NT2/D1 (cell line): ENCODE measurements at regions not wholly inside any gene's neighbourhood (a gene's known extent, or its start where the extent isn't known, plus 50 kb on each side); places are given as distances from the start of the nearest gene placed in this dataset.

Experiments
- DNase-seq: peaks from one replicate; pipeline ENCODE4 v3.0.0-alpha.2; 2011; ENCODE audit warnings: low read depth, low spot score
- H3K27me3 ChIP-seq: 2 replicates; pipeline ENCODE4 v1.6.0; 2011; ENCODE audit warnings: mild to moderate bottlenecking; ENCODE audit not compliant: insufficient read length, insufficient read depth
- H3K36me3 ChIP-seq: 2 replicates; pipeline ENCODE4 v1.6.1; 2011; ENCODE audit warnings: mild to moderate bottlenecking, low read length, mixed read lengths; ENCODE audit not compliant: insufficient read depth, insufficient read length
- H3K4me1 ChIP-seq: 2 replicates; pipeline ENCODE4 v1.5.1; 2011; ENCODE audit not compliant: insufficient read depth, insufficient read length
- H3K4me3 ChIP-seq: 2 replicates; pipeline ENCODE4 v1.5.1; 2011; ENCODE audit warnings: low read depth; ENCODE audit not compliant: insufficient read length
- H3K9ac ChIP-seq: 2 replicates; pipeline ENCODE4 v1.6.0; 2011; ENCODE audit warnings: low read depth; ENCODE audit not compliant: insufficient read length
- H3K9me3 ChIP-seq: 2 replicates; pipeline ENCODE4 v1.5.1; 2011; ENCODE audit warnings: mild to moderate bottlenecking, low read length; ENCODE audit not compliant: insufficient read depth
- SUZ12 ChIP-seq: IDR thresholded peaks from 2 replicates; pipeline ENCODE4 v1.6.1; 2011; ENCODE audit not compliant: insufficient read length, insufficient read depth; ENCODE audit errors: extremely low read depth
- YY1 ChIP-seq: IDR thresholded peaks from 2 replicates; pipeline ENCODE4 v1.6.1; 2011; ENCODE audit not compliant: insufficient read length, insufficient read depth
- ZNF274 ChIP-seq: IDR thresholded peaks from 2 replicates; pipeline ENCODE4 v1.6.1; 2011; ENCODE audit warnings: mild to moderate bottlenecking, low read depth, low read length

- TF ChIP-seq YY1 (no peak), SUZ12 (no peak), ZNF274 (no peak)
- Histone ChIP-seq H3K9ac (no peak overlapping the region), H3K27me3 (no peaks in the 10 kb centered on the region), H3K9me3 (no peaks in the 10 kb centered on the region), H3K4me1 (no peaks in the 10 kb centered on the region), H3K36me3 (no peaks in the 10 kb centered on the region), H3K4me3 (no peak overlapping the region)
- DNase-seq = no peak
Measured at GRCh38 chr6:22394691-22395090, 97.9 kb upstream of the PRL start.

- Histone ChIP-seq H3K9me3 (no peaks in the 10 kb centered on the region), H3K9ac (no peak overlapping the region), H3K4me3 (no peak overlapping the region), H3K4me1 (no peaks in the 10 kb centered on the region), H3K27me3 (no peaks in the 10 kb centered on the region), H3K36me3 (no peaks in the 10 kb centered on the region)
- TF ChIP-seq SUZ12 = no peak
- TF ChIP-seq ZNF274 = no peak
- TF ChIP-seq YY1 = no peak
- DNase-seq = no peak
Measured at GRCh38 chr6:22399693-22400092, 102.9 kb upstream of the PRL start.

GRCh38 chr6:22401206-22401605 is 104.4 kb upstream of the PRL start:
- Histone ChIP-seq H3K4me1 (no peaks in the 10 kb centered on the region), H3K27me3 (no peaks in the 10 kb centered on the region), H3K4me3 (no peak overlapping the region), H3K9me3 (no peaks in the 10 kb centered on the region), H3K9ac (no peak overlapping the region), H3K36me3 (no peaks in the 10 kb centered on the region)
- TF ChIP-seq SUZ12 (no peak), ZNF274 (no peak), YY1 (no peak)
- no peak for DNase-seq

GRCh38 chr6:22401932-22402331 is 105.1 kb upstream of the PRL start:
- no peak for DNase-seq

GRCh38 chr6:22409486-22409885 is 112.7 kb upstream of the PRL start:
- no peaks in the 10 kb centered on the region for H3K27me3 ChIP-seq
- no peak overlapping the region for H3K4me3 ChIP-seq
- no peaks in the 10 kb centered on the region for H3K4me1 ChIP-seq
- no peak for DNase-seq
- TF ChIP-seq YY1 = no peak
- no peak for TF ChIP-seq SUZ12
- TF ChIP-seq ZNF274 = no peak
- no peaks in the 10 kb centered on the region for H3K9me3 ChIP-seq
- no peak overlapping the region for H3K9ac ChIP-seq
- H3K36me3 ChIP-seq = no peaks in the 10 kb centered on the region

More at GRCh38 chr6:22401932-22402331, 105.1 kb upstream of the PRL start:
- no peaks in the 10 kb centered on the region for H3K36me3 ChIP-seq
- TF ChIP-seq SUZ12 = no peak
- TF ChIP-seq YY1 = no peak
- no peak for TF ChIP-seq ZNF274
- H3K4me3 ChIP-seq = no peak overlapping the region
- no peaks in the 10 kb centered on the region for H3K9me3 ChIP-seq
- no peak overlapping the region for H3K9ac ChIP-seq
- no peaks in the 10 kb centered on the region for H3K27me3 ChIP-seq
- H3K4me1 ChIP-seq = no peaks in the 10 kb centered on the region

- no peak for DNase-seq
- Histone ChIP-seq H3K9ac (no peak overlapping the region), H3K36me3 (no peaks in the 10 kb centered on the region), H3K4me3 (no peak overlapping the region), H3K9me3 (no peaks in the 10 kb centered on the region), H3K27me3 (no peaks in the 10 kb centered on the region), H3K4me1 (no peaks in the 10 kb centered on the region)
- TF ChIP-seq YY1 (no peak), SUZ12 (no peak), ZNF274 (no peak)
Measured at GRCh38 chr6:22411376-22412105, 114.7 kb upstream of the PRL start.

- peak; percentile 20 for DNase-seq
- Histone ChIP-seq H3K36me3 (no peaks in the 10 kb centered on the region), H3K4me1 (no peaks in the 10 kb centered on the region), H3K4me3 (no peak overlapping the region), H3K27me3 (no peaks in the 10 kb centered on the region), H3K9ac (no peak overlapping the region), H3K9me3 (no peaks in the 10 kb centered on the region)
- no peak for TF ChIP-seq SUZ12
- no peak for TF ChIP-seq ZNF274
- TF ChIP-seq YY1 = no peak
Measured at GRCh38 chr6:22412994-22413393, 116.2 kb upstream of the PRL start.
